ENCODE measurements at regions not wholly inside any gene's neighbourhood (a gene's known extent, or its start where the extent isn't known, plus 50 kb on each side); places are given as distances from the start of the nearest gene placed in this dataset.
A peak's percentile ranks its signal among the peaks of the same experiment; 100 is the strongest.

DNA sequence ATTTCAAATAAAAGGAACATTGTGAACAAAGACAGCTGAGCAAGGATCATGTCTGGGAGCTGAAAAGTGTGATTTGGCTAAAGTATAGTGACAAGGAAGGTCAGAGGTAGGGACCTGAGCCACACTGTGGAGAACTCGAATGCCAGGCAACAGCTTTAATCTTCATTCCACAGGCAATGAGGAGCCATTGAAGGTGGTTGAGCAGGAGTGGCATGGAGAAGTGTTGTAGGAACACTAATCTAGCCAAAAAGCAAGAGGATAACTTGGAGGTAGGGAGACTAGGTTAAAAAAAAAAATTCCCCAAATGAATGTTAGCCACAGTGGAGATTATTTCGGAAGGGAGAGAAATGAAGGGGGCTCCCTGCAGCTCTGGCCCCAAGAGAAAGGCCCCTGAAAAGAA is 286.9 kb downstream of the BCOR start:
- no peak overlapping the region for H3K9ac ChIP-seq (ENCODE audit: insufficient read length, low read depth)
- H3K27me3 ChIP-seq (ENCODE audit: insufficient read depth, insufficient read length) = no peaks in the 10 kb centered on the region
- no peaks in the 10 kb centered on the region for H3K36me3 ChIP-seq (ENCODE audit: insufficient read depth, insufficient read length, low read length)
- H3K4me1 ChIP-seq (ENCODE audit: insufficient read depth, insufficient read length) = peaks cover 11% of the 10 kb centered on the region
- DNase-seq (ENCODE audit: low read depth, low spot score) = no peak
- TF ChIP-seq YY1 (IDR thresholded peaks at IDR 0.05; ENCODE audit: insufficient read depth, insufficient read length) (no peak), SUZ12 (IDR thresholded peaks at IDR 0.05; ENCODE audit: extremely low read depth, insufficient read depth, insufficient read length) (no peak), ZNF274 (IDR thresholded peaks at IDR 0.05; ENCODE audit: low read depth, low read length) (no peak)
- H3K9me3 ChIP-seq (ENCODE audit: insufficient read depth, low read length) = no peaks in the 10 kb centered on the region
- no peak overlapping the region for H3K4me3 ChIP-seq (ENCODE audit: insufficient read length, low read depth)

GRCh38 chrX:39811376-39811775 is 286.4 kb downstream of the BCOR start:
- H3K36me3 ChIP-seq (ENCODE audit: insufficient read depth, insufficient read length, low read length) = no peaks in the 10 kb centered on the region
- no peak overlapping the region for H3K4me3 ChIP-seq (ENCODE audit: insufficient read length, low read depth)
- H3K9me3 ChIP-seq (ENCODE audit: insufficient read depth, low read length) = no peaks in the 10 kb centered on the region

DNA sequence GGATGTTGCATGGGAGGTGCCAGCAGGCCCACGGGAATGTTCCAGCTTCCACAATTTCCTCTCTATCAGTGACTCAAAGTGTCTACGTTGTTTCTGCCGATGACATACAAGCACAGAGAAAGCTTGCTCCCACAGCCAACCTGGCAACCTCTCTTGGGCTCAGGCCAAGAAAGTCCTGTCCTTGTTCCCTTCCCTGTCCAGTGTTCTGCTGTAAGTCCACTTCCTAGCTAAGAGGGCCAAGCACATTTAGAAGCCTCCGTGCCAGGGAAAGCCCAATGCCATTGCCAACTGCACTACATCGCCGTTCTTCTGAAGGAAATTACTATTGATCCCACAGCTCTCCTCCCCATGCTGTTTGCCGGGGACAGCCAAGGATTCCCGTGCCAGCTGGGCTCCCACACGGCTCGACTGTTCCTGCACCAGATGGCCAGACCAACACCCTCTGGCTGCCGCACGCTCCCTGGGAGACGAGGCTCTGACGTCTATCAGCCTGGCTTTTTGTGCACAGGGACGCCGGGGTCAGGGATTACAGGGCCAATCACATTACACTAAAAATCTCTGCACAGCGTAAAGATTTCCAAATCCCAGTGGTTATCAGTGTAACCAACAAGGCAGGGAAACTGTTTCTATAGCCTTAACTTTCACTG is 284.0 kb downstream of the BCOR start:
- DNase-seq (ENCODE audit: low read depth, low spot score) = no peak
- Histone ChIP-seq H3K27me3 (ENCODE audit: insufficient read depth, insufficient read length) (no peaks in the 10 kb centered on the region), H3K4me3 (ENCODE audit: insufficient read length, low read depth) (no peak overlapping the region), H3K36me3 (ENCODE audit: insufficient read depth, insufficient read length, low read length) (no peaks in the 10 kb centered on the region), H3K9me3 (ENCODE audit: insufficient read depth, low read length) (no peaks in the 10 kb centered on the region), H3K4me1 (ENCODE audit: insufficient read depth, insufficient read length) (peaks cover 23% of the 10 kb centered on the region), H3K9ac (ENCODE audit: insufficient read length, low read depth) (no peak overlapping the region)
- TF ChIP-seq SUZ12 (IDR thresholded peaks at IDR 0.05; ENCODE audit: extremely low read depth, insufficient read depth, insufficient read length) = no peak
- TF ChIP-seq ZNF274 (IDR thresholded peaks at IDR 0.05; ENCODE audit: low read depth, low read length) = no peak
- TF ChIP-seq YY1 (IDR thresholded peaks at IDR 0.05; ENCODE audit: insufficient read depth, insufficient read length) = no peak

More at GRCh38 chrX:39811376-39811775, 286.4 kb downstream of the BCOR start:
- peak overlapping the region; percentile 29 for H3K9ac ChIP-seq (ENCODE audit: insufficient read length, low read depth)
- no peaks in the 10 kb centered on the region for H3K27me3 ChIP-seq (ENCODE audit: insufficient read depth, insufficient read length)
- TF ChIP-seq ZNF274 (IDR thresholded peaks at IDR 0.05; ENCODE audit: low read depth, low read length) (no peak), SUZ12 (IDR thresholded peaks at IDR 0.05; ENCODE audit: extremely low read depth, insufficient read depth, insufficient read length) (no peak), YY1 (IDR thresholded peaks at IDR 0.05; ENCODE audit: insufficient read depth, insufficient read length) (no peak)
- no peak for DNase-seq (ENCODE audit: low read depth, low spot score)
- peaks cover 16% of the 10 kb centered on the region for H3K4me1 ChIP-seq (ENCODE audit: insufficient read depth, insufficient read length)

GRCh38 chrX:39814391-39814790 is 283.4 kb downstream of the BCOR start:
- DNase-seq (ENCODE audit: low read depth, low spot score) = no peak
- no peak for TF ChIP-seq ZNF274 (IDR thresholded peaks at IDR 0.05; ENCODE audit: low read depth, low read length)
- no peak for TF ChIP-seq SUZ12 (IDR thresholded peaks at IDR 0.05; ENCODE audit: extremely low read depth, insufficient read depth, insufficient read length)
- TF ChIP-seq YY1 (IDR thresholded peaks at IDR 0.05; ENCODE audit: insufficient read depth, insufficient read length) = no peak
- Histone ChIP-seq H3K27me3 (ENCODE audit: insufficient read depth, insufficient read length) (no peaks in the 10 kb centered on the region), H3K4me1 (ENCODE audit: insufficient read depth, insufficient read length) (peaks cover 26% of the 10 kb centered on the region), H3K4me3 (ENCODE audit: insufficient read length, low read depth) (no peak overlapping the region), H3K9ac (ENCODE audit: insufficient read length, low read depth) (no peak overlapping the region), H3K9me3 (ENCODE audit: insufficient read depth, low read length) (no peaks in the 10 kb centered on the region), H3K36me3 (ENCODE audit: insufficient read depth, insufficient read length, low read length) (no peaks in the 10 kb centered on the region)

DNA sequence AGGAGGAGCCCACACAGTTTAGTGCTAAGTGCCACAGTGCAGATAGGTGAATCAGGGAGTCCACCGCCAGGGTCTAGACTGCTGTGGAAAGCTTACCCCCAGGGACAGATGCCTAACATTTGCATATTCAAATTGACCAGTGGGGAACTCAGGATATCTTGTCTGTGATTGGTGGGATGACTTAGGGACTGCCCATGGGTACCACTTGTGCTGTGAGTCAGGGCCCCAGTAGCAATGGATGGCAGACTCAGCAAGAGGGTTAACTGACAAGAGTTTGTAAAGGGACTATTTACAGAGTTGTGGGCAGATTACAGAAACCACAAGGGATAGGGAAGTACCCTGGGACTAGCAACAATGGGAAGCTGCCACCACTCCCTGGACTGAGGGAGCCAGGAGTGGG is 282.1 kb downstream of the BCOR start:
- H3K27me3 ChIP-seq (ENCODE audit: insufficient read depth, insufficient read length) = no peaks in the 10 kb centered on the region
- H3K4me3 ChIP-seq (ENCODE audit: insufficient read length, low read depth) = no peak overlapping the region
- TF ChIP-seq SUZ12 (IDR thresholded peaks at IDR 0.05; ENCODE audit: extremely low read depth, insufficient read depth, insufficient read length) (no peak), YY1 (IDR thresholded peaks at IDR 0.05; ENCODE audit: insufficient read depth, insufficient read length) (no peak), ZNF274 (IDR thresholded peaks at IDR 0.05; ENCODE audit: low read depth, low read length) (no peak)
- peaks cover 25% of the 10 kb centered on the region for H3K4me1 ChIP-seq (ENCODE audit: insufficient read depth, insufficient read length)
- no peaks in the 10 kb centered on the region for H3K36me3 ChIP-seq (ENCODE audit: insufficient read depth, insufficient read length, low read length)
- DNase-seq (ENCODE audit: low read depth, low spot score) = no peak
- no peak overlapping the region for H3K9ac ChIP-seq (ENCODE audit: insufficient read length, low read depth)
- no peaks in the 10 kb centered on the region for H3K9me3 ChIP-seq (ENCODE audit: insufficient read depth, low read length)

DNA sequence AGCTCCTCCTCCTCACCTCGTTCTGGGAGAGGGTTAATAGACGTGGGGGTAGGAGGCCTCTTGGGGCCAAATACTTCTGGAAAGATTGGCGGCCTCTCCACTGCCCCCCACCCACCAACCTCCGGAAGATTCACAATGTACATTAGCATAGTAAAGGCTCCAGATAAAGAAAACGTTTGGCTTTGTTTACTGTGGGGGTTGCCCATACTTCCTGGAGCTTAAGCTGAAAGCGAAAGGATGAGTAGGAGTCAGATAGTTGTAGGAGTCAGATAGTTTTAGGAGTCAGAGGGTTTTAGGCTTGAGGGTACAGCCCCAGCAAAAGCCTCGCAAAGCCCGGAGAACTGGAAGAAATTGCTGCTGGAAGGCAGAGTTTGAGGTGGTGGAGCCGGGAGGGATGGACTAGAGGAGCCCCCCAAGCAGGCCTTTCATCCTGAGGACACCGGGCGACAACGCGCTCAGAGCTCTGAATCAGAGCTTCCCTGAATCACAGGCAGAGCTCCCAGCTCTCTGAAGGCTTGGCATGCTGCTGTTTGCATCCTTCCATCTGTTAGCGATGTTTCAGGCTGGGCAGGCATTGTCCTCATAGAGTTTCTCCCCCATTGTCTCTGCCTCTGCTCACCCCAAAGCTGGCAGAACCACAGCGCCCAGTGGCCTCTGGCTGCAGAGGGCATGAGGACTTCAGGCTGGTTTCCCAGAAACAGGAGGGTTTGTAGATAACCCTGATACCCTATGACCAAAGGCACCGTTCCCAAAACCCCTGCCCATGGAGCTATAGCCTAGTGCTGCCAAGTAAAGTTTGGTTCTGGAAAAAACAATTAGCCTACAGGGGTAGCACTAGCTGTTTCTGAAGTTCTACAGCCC is 280.7 kb downstream of the BCOR start:
- Histone ChIP-seq H3K4me1 (ENCODE audit: insufficient read depth, insufficient read length) (peaks cover 25% of the 10 kb centered on the region), H3K27me3 (ENCODE audit: insufficient read depth, insufficient read length) (no peaks in the 10 kb centered on the region), H3K4me3 (ENCODE audit: insufficient read length, low read depth) (peak overlapping the region; percentile 13), H3K9ac (ENCODE audit: insufficient read length, low read depth) (peak overlapping the region; percentile 79), H3K36me3 (ENCODE audit: insufficient read depth, insufficient read length, low read length) (no peaks in the 10 kb centered on the region), H3K9me3 (ENCODE audit: insufficient read depth, low read length) (no peaks in the 10 kb centered on the region)
- TF ChIP-seq ZNF274 (IDR thresholded peaks at IDR 0.05; ENCODE audit: low read depth, low read length) = no peak
- no peak for TF ChIP-seq SUZ12 (IDR thresholded peaks at IDR 0.05; ENCODE audit: extremely low read depth, insufficient read depth, insufficient read length)
- no peak for TF ChIP-seq YY1 (IDR thresholded peaks at IDR 0.05; ENCODE audit: insufficient read depth, insufficient read length)
- DNase-seq (ENCODE audit: low read depth, low spot score) = peak; percentile 91

All from NT2/D1 (cell line).